ENCODE measurements at regions not wholly inside any gene's neighbourhood (a gene's known extent, or its start where the extent isn't known, plus 50 kb on each side); places are given as distances from the start of the nearest gene placed in this dataset.
A peak's percentile ranks its signal among the peaks of the same experiment; 100 is the strongest.

GRCh38 chr20:40781327-40782042, 92.4 kb upstream of the MAFB start:
- TF ChIP-seq, protein P1, sequence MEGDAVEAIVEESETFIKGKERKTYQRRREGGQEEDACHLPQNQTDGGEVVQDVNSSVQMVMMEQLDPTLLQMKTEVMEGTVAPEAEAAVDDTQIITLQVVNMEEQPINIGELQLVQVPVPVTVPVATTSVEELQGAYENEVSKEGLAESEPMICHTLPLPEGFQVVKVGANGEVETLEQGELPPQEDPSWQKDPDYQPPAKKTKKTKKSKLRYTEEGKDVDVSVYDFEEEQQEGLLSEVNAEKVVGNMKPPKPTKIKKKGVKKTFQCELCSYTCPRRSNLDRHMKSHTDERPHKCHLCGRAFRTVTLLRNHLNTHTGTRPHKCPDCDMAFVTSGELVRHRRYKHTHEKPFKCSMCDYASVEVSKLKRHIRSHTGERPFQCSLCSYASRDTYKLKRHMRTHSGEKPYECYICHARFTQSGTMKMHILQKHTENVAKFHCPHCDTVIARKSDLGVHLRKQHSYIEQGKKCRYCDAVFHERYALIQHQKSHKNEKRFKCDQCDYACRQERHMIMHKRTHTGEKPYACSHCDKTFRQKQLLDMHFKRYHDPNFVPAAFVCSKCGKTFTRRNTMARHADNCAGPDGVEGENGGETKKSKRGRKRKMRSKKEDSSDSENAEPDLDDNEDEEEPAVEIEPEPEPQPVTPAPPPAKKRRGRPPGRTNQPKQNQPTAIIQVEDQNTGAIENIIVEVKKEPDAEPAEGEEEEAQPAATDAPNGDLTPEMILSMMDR (IDR thresholded peaks at IDR 0.05; ENCODE audit: extremely low read depth, insufficient read depth, missing control alignments), result no peak
- no peak for DNase-seq (ENCODE audit: low spot score)
- in situ Hi-C loops (cut with MboI; ENCODE audit: low pct_unique_long_range_greater_than_20kb, low sequenced_read_pairs, unreplicated experiment), result no loop called here

DNA sequence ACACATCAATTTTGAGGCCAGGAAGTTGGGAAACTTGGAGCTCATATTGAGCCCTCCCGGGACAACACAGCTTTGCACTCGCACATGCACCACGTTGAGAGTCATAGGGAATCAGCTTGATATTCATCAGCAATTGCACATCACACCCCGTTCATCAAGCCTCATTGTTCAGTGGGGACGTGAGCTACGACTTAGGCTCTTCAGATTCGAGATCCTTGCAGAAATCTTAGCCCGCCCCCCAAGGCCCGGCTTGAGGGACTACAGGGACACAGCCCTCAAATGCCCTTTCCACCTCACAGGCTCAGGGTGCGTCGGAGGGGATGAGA, 93.0 kb upstream of the MAFB start:
- in situ Hi-C loops (cut with MboI; ENCODE audit: low pct_unique_long_range_greater_than_20kb, low sequenced_read_pairs, unreplicated experiment), result no loop called here
- TF ChIP-seq, protein P1 (IDR thresholded peaks at IDR 0.05; ENCODE audit: extremely low read depth, insufficient read depth, missing control alignments), result no peak
- DNase-seq (ENCODE audit: low spot score), result no peak

DNA sequence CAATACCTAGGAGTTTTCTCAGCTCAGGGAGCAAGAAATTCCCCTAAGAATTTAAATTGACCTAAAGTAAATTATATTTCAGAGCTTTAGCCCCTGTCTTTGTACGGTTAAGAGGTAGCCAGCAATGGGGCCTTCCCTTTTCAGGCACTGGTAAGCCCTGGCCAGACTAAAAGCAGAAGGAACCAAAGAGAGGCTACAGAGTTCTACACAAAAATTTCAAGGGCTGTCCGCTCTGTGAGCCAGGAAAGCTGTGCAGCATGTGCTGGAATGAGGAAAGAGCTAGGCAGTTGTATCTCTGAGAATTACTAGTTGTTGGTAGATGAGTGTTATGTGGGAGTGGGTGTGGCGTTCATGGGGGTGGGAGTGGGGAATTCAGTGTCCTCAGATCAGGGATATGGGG, 96.3 kb upstream of the MAFB start:
- in situ Hi-C loops (cut with MboI; ENCODE audit: low pct_unique_long_range_greater_than_20kb, low sequenced_read_pairs, unreplicated experiment), result no loop called here
- no peak for DNase-seq (ENCODE audit: low spot score)
- TF ChIP-seq, protein P1 (IDR thresholded peaks at IDR 0.05; ENCODE audit: extremely low read depth, insufficient read depth, missing control alignments), result no peak

- in situ Hi-C loops (cut with MboI; ENCODE audit: low pct_unique_long_range_greater_than_20kb, low sequenced_read_pairs, unreplicated experiment), result no loop called here
- TF ChIP-seq, protein P1 (IDR thresholded peaks at IDR 0.05; ENCODE audit: extremely low read depth, insufficient read depth, missing control alignments), result no peak
Observed at GRCh38 chr20:40786336-40786735, 97.3 kb upstream of the MAFB start.

DNA sequence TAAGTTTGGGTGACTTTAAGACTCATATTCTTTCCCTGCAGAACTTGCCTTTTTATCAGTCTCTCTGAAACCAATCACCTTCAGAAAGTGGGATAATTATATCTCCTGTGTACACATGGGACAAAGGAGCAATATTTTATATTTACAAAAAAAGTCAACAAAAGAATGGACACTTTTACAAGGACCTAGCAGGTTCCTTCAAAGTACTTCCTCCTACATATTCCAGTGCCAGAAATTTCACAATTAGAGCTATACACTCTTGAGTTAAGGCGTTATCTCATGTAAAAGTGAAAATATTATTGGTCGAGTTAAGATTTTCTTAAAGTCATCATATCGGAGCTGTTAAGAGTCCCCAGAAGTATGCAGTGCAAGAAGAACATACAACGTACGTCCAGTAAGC, 98.9 kb upstream of the MAFB start:
- TF ChIP-seq, protein P1 (IDR thresholded peaks at IDR 0.05; ENCODE audit: extremely low read depth, insufficient read depth, missing control alignments), result no peak
- in situ Hi-C loops (cut with MboI; ENCODE audit: low pct_unique_long_range_greater_than_20kb, low sequenced_read_pairs, unreplicated experiment), result no loop called here
- no peak for DNase-seq (ENCODE audit: low spot score)

More at GRCh38 chr20:40786336-40786735, 97.3 kb upstream of the MAFB start:
- DNase-seq (ENCODE audit: low spot score), result no peak

DNA sequence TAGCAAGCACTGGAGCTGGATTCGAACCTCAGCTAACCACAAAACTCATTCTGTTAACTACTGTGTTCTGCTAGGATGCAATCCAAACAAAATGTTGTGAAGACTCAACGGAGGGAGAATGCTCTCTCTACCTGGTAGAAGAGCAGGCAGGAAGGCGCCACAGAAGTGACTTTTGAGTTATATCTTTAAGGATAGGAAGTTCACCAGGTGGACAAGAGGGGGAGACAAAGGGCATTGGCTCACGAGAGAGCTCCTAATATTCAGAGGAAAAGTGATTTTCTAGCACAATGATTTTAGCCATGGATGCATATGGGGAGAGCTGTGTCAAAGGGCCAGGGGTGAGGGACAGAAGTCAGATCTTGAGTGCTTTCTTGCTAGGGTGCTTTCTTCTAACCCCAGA, 108.4 kb upstream of the MAFB start:
- TF ChIP-seq, protein P1 (IDR thresholded peaks at IDR 0.05; ENCODE audit: extremely low read depth, insufficient read depth, missing control alignments), result peak; percentile 40
- in situ Hi-C loops (cut with MboI; ENCODE audit: low pct_unique_long_range_greater_than_20kb, low sequenced_read_pairs, unreplicated experiment), result no loop called here
- DNase-seq (ENCODE audit: low spot score), result peak; percentile 25
